ENCODE measurements at regions not wholly inside any gene's neighbourhood (a gene's known extent, or its start where the extent isn't known, plus 50 kb on each side); places are given as distances from the start of the nearest gene placed in this dataset.
"Not testable (repeated sequence)": the region's sequence is repeated elsewhere in the genome, so short reads cannot be mapped to it uniquely, and the experiment has no call there.

GRCh38 chr5:38148021-38148625 lies 110.2 kb upstream of the EGFLAM start:
- DNase-seq, result no peak

- no peak for DNase-seq
These were observed 115.0 kb upstream of the EGFLAM start for GRCh38 chr5:38143384-38143783.

GRCh38 chr5:38141665-38142064 lies 116.7 kb upstream of the EGFLAM start:
- no peak for DNase-seq

GRCh38 chr5:38138574-38138973 lies 119.8 kb upstream of the EGFLAM start:
- no peak for DNase-seq

- DNase-seq, result no peak
These were observed 122.8 kb upstream of the EGFLAM start for GRCh38 chr5:38135486-38136039.

- DNase-seq, result no peak
These were observed 123.5 kb upstream of the EGFLAM start for GRCh38 chr5:38134810-38135209.

- not testable (repeated sequence) for DNase-seq
These were observed 124.1 kb upstream of the EGFLAM start for GRCh38 chr5:38134294-38134693.

- DNase-seq, result no peak
These were observed 126.7 kb upstream of the EGFLAM start for GRCh38 chr5:38131686-38132085.

GRCh38 chr5:38124321-38124720 lies 134.0 kb upstream of the EGFLAM start:
- DNase-seq, result no peak

GRCh38 chr5:38121420-38121819 lies 136.9 kb upstream of the EGFLAM start:
- DNase-seq, result no peak

GRCh38 chr5:38119836-38120235 lies 138.5 kb upstream of the EGFLAM start:
- DNase-seq, result no peak

- no peak for DNase-seq
These were observed 140.4 kb upstream of the EGFLAM start for GRCh38 chr5:38117784-38118479.

- DNase-seq, result no peak
These were observed 143.0 kb upstream of the EGFLAM start for GRCh38 chr5:38115318-38115827.

GRCh38 chr5:38113880-38114279 lies 144.5 kb upstream of the EGFLAM start:
- no peak for DNase-seq

GRCh38 chr5:38113456-38113855 lies 144.9 kb upstream of the EGFLAM start:
- no peak for DNase-seq

- DNase-seq, result no peak
These were observed 145.4 kb upstream of the EGFLAM start for GRCh38 chr5:38112938-38113337.

GRCh38 chr5:38110130-38110529 lies 148.2 kb upstream of the EGFLAM start:
- DNase-seq, result no peak

GRCh38 chr5:38107096-38107495 lies 151.3 kb upstream of the EGFLAM start:
- DNase-seq, result no peak

- DNase-seq, result no peak
These were observed 152.6 kb upstream of the EGFLAM start for GRCh38 chr5:38105801-38106200.

- DNase-seq, result no peak
These were observed 153.2 kb upstream of the EGFLAM start for GRCh38 chr5:38105231-38105570.

- no peak for DNase-seq
These were observed 153.7 kb upstream of the EGFLAM start for GRCh38 chr5:38104497-38105230.

- no peak for DNase-seq
These were observed 156.5 kb upstream of the EGFLAM start for GRCh38 chr5:38101897-38102296.

Measured in stimulated activated CD4-positive, alpha-beta T cell treated with anti-CD3 and anti-CD28 coated beads, Interleukin-12 subunit alpha, Interleukin-12 subunit beta, amount 100 ng/mL, for 4 hours (primary cell).